ENCODE measurements at regions not wholly inside any gene's neighbourhood (a gene's known extent, or its start where the extent isn't known, plus 50 kb on each side); places are given as distances from the start of the nearest gene placed in this dataset.

GRCh38 chr3:188964957-188965356 is 206.8 kb upstream of the TPRG1 start:
- H3K9me3 Mint-ChIP-seq (ENCODE audit: unreplicated experiment) = no peaks in the 10 kb centered on the region
- Histone ChIP-seq H3K4me1 (no peaks in the 10 kb centered on the region), H3K9me3 (no peaks in the 10 kb centered on the region), H3K27me3 (replicated peaks; ENCODE audit: control insufficient read depth, insufficient read depth, low read length) (no peaks in the 10 kb centered on the region), H3K36me3 (ENCODE audit: control insufficient read depth, insufficient read depth, low read length) (no peaks in the 10 kb centered on the region), H3K4me3 (ENCODE audit: low read depth, low read length) (no peak overlapping the region)
- no TSS peak for BruUV-seq (replicated peaks)
- DNase-seq = no peak
- no peaks in the 10 kb centered on the region for H3K4me1 Mint-ChIP-seq (ENCODE audit: low read depth, unreplicated experiment)
- no peak overlapping the region for H3K4me3 Mint-ChIP-seq (ENCODE audit: unreplicated experiment)
- POLR2A ChIA-PET = no interaction called here
- CTCF ChIA-PET = no interaction called here
- no peaks in the 10 kb centered on the region for H3K27me3 Mint-ChIP-seq (ENCODE audit: insufficient read depth, unreplicated experiment)
- peaks cover 2% of the 10 kb centered on the region for H3K36me3 Mint-ChIP-seq (ENCODE audit: insufficient read depth, unreplicated experiment)
- intact Hi-C loops (cut with micrococcal nuclease; ENCODE audit: unreplicated experiment) = no loop called here
- no peak overlapping the region for H3K27ac Mint-ChIP-seq (ENCODE audit: unreplicated experiment)
- TF ChIP-seq CTCF (IDR thresholded peaks at IDR 0.05; ENCODE audit: insufficient read depth in 1 of 2, low read depth in 1 of 2, low read length in 1 of 2, severe bottlenecking in 1 of 2, unreplicated experiment in 1 of 2) = no peak

- no peaks in the 10 kb centered on the region for H3K9me3 Mint-ChIP-seq (ENCODE audit: unreplicated experiment)
- H3K4me3 Mint-ChIP-seq (ENCODE audit: unreplicated experiment) = no peak overlapping the region
- no TSS peak for BruUV-seq (replicated peaks)
- POLR2A ChIA-PET = no interaction called here
- H3K27ac Mint-ChIP-seq (ENCODE audit: unreplicated experiment) = no peak overlapping the region
- Histone ChIP-seq H3K4me3 (ENCODE audit: low read depth, low read length) (no peak overlapping the region), H3K9me3 (peaks cover 5% of the 10 kb centered on the region; the same call in 1 of the 2 replicates), H3K36me3 (ENCODE audit: control insufficient read depth, insufficient read depth, low read length) (no peaks in the 10 kb centered on the region), H3K4me1 (no peaks in the 10 kb centered on the region), H3K27me3 (replicated peaks; ENCODE audit: control insufficient read depth, insufficient read depth, low read length) (no peaks in the 10 kb centered on the region)
- TF ChIP-seq CTCF (IDR thresholded peaks at IDR 0.05; ENCODE audit: insufficient read depth in 1 of 2, low read depth in 1 of 2, low read length in 1 of 2, severe bottlenecking in 1 of 2, unreplicated experiment in 1 of 2) = no peak
- intact Hi-C loops (cut with micrococcal nuclease; ENCODE audit: unreplicated experiment) = no loop called here
- CTCF ChIA-PET = no interaction called here
- H3K27me3 Mint-ChIP-seq (ENCODE audit: insufficient read depth, unreplicated experiment) = no peaks in the 10 kb centered on the region
- no peak for DNase-seq
- H3K36me3 Mint-ChIP-seq (ENCODE audit: insufficient read depth, unreplicated experiment) = peaks cover 5% of the 10 kb centered on the region
- H3K4me1 Mint-ChIP-seq (ENCODE audit: low read depth, unreplicated experiment) = peaks cover 6% of the 10 kb centered on the region
Measured at GRCh38 chr3:188972310-188972709, 199.5 kb upstream of the TPRG1 start.

- H3K27ac Mint-ChIP-seq (ENCODE audit: unreplicated experiment) = no peak overlapping the region
- H3K36me3 Mint-ChIP-seq (ENCODE audit: insufficient read depth, unreplicated experiment) = peaks cover 3% of the 10 kb centered on the region
- POLR2A ChIA-PET = no interaction called here
- peaks cover 6% of the 10 kb centered on the region for H3K4me1 Mint-ChIP-seq (ENCODE audit: low read depth, unreplicated experiment)
- no peak overlapping the region for H3K4me3 Mint-ChIP-seq (ENCODE audit: unreplicated experiment)
- Histone ChIP-seq H3K4me3 (ENCODE audit: low read depth, low read length) (no peak overlapping the region), H3K27me3 (replicated peaks; ENCODE audit: control insufficient read depth, insufficient read depth, low read length) (no peaks in the 10 kb centered on the region), H3K4me1 (no peaks in the 10 kb centered on the region), H3K9me3 (peaks cover 5% of the 10 kb centered on the region; the same call in 1 of the 2 replicates), H3K36me3 (ENCODE audit: control insufficient read depth, insufficient read depth, low read length) (no peaks in the 10 kb centered on the region)
- no peak for DNase-seq
- CTCF ChIA-PET = no interaction called here
- H3K27me3 Mint-ChIP-seq (ENCODE audit: insufficient read depth, unreplicated experiment) = no peaks in the 10 kb centered on the region
- H3K9me3 Mint-ChIP-seq (ENCODE audit: unreplicated experiment) = no peaks in the 10 kb centered on the region
- no TSS peak for BruUV-seq (replicated peaks)
- TF ChIP-seq CTCF (IDR thresholded peaks at IDR 0.05; ENCODE audit: insufficient read depth in 1 of 2, low read depth in 1 of 2, low read length in 1 of 2, severe bottlenecking in 1 of 2, unreplicated experiment in 1 of 2) = no peak
- intact Hi-C loops (cut with micrococcal nuclease; ENCODE audit: unreplicated experiment) = loop anchor here (5.0 kb wide), 2 partner anchors 167 to 257 kb away; no protein-coding TSS in a partner anchor
Measured at GRCh38 chr3:188974856-188975599, 196.7 kb upstream of the TPRG1 start.
